Frontal cortex (tissue), 3 donors: ENCODE measurements at regions not wholly inside any gene's neighbourhood (a gene's known extent, or its start where the extent isn't known, plus 50 kb on each side); places are given as distances from the start of the nearest gene placed in this dataset.

Experiments
- DNase-seq, 2 donors: peaks; one replicate each; pipeline ENCODE4 v3.0.0; 2012; ENCODE audit warnings: low spot score in 2 of 2
- FAIRE-seq: peaks from 2 replicates; lab custom pipeline; 2012; peaks lifted over from hg19 to GRCh38; lab: Jason Lieb, UNC
- donor health status: control.
- donor health status: control.
- donor health status: control.

GRCh38 chr20:60446267-60447111 is 488.3 kb downstream of the CDH26 start:
- DNase-seq (no peak), FAIRE-seq (no peak)

DNA sequence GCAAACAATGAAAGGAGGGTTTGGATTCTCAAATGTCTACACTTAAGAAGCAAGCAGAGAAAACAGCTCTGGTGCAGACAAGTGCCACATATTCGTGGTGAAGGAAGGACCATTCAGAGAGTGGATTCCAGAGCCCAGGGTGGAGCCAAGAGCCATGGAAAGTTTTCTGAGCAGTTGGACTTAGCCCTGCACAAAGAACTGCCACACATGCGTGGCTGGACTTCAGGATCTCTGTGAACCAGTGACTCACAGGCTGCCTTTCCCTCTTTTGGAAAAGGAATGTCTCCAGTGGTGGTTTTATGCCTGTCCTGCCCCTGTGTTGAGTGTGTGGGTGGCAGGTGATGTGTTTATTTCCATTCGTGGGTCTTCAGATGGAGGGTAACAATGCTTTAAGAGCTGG is 489.5 kb downstream of the CDH26 start:
- no peak for FAIRE-seq

DNA sequence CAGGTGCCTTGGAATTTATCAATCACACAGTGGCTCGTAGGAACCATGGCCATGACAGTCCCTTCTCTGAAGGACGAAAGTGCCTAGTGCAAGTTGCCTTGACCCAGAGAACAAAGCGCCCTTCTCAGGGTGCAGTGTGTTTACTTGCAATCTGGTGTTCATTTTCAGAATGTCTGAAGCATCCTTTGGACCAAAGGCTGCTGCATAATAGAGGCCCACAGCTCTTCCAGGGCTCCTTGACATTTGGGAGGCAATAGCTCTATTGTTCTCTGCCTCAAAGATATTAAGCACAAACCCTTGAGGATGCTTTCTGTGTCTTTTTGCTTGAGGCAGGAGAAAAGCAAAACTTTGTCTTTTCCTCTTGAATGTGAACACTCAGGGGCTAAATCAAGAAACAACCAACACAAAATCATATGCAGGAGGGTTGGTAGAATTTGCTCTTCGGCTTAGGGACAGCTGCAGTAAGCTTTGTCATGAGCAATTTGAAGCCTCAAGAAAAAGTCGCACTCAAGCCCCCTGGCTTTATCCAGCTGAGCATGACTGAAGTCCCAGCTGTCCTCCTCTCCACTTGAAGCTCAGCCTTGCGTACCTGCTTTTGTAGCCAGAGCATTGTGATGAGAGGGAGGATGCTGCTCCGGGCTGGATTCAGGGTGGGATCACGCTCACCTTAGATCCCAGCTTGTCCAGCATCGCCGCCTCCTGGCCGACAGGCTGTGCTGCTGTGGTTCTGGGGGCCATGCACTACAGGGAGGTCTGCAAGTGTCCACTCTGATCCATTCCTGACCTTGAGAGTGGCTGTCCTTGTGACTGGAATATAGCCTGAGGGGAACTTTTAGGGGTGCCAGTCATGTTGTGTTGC is 495.4 kb downstream of the CDH26 start:
- DNase-seq, result no peak
- FAIRE-seq, result no peak

More for the DNA sequence above, 489.5 kb downstream of the CDH26 start:
- no peak for DNase-seq

DNA sequence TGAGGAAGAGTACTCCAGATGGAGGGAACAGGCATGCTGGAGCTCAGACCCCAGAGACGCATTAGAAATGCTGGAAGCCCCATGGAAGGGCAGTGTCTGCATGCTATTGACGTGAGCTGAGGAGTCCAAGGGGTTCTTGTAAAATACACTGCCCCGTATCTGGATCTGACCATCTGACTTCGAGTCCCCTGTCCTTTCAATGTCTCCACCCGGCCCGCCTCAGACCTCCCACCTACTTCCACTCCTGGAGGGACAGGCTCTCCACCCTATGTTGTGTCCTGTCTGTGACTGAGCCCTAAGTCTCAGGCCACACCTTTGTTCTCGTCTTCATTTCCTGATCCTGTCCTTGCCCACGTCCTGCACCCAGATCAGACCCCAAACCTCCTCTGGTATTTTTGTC is 496.3 kb downstream of the CDH26 start:
- DNase-seq (no peak), FAIRE-seq (no peak)

DNA sequence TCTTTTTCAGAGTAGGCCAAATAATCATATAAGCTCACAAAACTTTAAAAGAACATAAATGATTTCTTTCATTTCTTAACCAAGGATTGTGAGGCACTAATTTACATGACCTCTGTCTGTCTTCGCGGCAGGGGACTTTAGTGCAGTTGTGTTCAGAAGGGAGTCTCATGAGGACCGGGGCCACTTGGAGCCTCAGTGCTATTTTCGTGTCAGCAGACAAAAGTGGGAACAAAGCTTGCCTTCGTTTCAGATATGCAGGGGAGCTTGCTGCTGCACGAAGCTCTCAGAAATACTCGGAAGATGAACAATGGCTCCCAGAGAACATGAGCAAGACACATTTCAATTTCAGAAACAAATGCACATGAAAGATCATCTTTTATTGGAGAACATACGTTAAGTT is 497.0 kb downstream of the CDH26 start:
- FAIRE-seq (no peak), DNase-seq (no peak)

DNA sequence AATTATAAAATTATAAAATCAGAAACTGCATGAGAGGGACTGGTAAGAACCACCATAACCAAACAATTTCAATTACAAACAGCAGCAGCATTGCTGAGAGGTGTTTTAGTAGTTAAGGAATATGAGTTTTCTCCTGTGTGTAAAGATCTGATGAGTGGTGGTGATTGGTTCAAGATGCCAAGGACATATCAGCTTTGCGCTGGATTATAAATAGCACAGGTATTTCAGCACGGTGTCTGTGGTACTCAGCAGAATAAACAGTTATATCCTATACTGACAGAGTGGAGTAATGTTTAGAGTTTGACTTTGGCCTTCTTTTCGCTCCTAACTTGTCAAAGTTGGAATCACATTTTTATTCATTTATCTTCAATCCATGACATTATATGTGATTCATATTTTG is 501.0 kb downstream of the CDH26 start:
- no peak for DNase-seq
- FAIRE-seq, result no peak

DNA sequence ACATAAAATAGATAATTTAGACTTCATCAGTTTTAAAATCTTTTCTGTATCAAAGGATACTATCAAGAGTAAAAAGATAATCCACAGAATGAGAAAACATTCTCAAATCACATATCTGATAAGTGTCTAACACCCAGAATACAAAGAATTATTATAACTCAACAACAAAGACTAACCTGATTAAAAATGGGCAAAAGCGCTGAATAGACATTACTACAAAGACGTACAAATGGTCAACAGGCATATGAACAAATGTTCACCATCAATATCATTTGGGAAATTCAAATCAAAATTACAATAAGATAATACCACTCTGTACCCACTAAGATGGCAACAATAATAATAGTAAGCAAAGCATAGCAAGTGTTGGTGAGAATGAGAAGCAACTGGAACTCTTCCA is 503.8 kb downstream of the CDH26 start:
- DNase-seq, result no peak
- FAIRE-seq, result no peak

DNA sequence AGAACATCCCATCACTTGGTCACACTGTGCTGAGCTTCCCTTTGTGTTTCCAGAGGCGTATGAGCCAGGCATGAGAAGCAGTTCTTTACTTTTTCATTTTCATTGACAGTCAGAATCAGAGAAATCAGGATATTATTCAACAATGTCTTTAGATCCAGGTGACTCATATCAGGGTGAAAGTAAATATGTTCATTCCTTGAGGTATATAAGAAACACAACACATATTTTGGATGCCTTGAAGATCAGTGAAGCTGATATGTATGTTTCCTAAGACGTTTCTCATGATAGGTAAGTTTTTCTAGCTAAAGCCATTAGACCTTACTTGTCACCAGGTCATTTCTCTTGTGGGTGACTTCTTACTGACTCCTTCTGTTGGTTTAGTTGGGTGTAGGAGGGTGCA is 505.6 kb downstream of the CDH26 start:
- DNase-seq, result no peak
- no peak for FAIRE-seq

- no peak for DNase-seq
- FAIRE-seq, result no peak
Measured at GRCh38 chr20:60465439-60465838, 507.2 kb downstream of the CDH26 start.

- FAIRE-seq (no peak), DNase-seq (no peak)
Measured at GRCh38 chr20:60465993-60466686, 507.9 kb downstream of the CDH26 start.

DNA sequence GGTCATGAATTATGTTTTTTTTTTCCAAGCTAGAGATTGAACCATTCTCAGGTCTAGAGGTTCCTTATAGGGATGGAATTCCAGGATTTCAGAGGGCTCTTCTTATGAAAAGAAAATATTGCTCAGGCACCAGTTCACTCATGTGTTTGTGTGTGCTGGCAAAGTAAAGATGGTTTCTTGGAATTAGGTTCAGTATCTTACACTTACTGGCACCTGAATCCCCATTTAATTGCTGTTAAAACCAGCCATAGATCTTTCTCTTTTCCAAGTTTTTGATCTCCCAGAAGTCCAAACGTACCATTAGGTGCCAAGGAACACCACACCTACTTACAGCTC is 508.4 kb downstream of the CDH26 start:
- no peak for DNase-seq

GRCh38 chr20:60467078-60467477 is 508.9 kb downstream of the CDH26 start:
- no peak for FAIRE-seq
- DNase-seq, result no peak

More for the DNA sequence above, 508.4 kb downstream of the CDH26 start:
- FAIRE-seq, result no peak

GRCh38 chr20:60467771-60468170 is 509.5 kb downstream of the CDH26 start:
- DNase-seq, result no peak
- FAIRE-seq, result no peak

DNA sequence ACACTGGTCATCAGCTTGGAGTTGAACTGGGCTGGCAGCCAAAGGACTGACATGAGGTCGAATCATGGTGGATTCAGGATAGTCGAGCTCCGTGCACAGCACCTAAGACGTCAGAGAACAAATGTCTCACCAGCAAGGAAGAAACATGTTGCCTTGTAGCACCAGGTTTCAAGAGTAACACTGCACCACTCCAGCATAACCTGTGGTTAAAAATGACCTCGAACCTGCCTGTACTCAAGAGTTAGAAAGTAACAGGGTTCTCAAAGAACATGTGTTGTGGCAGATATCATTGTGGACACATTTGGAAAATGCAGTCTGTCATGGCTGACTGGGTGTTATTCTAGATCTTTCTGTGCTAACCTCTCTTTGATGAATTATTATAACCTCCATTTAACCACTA is 511.6 kb downstream of the CDH26 start:
- no peak for FAIRE-seq
- no peak for DNase-seq

GRCh38 chr20:60470366-60470765 is 512.1 kb downstream of the CDH26 start:
- FAIRE-seq (no peak), DNase-seq (no peak)

DNA sequence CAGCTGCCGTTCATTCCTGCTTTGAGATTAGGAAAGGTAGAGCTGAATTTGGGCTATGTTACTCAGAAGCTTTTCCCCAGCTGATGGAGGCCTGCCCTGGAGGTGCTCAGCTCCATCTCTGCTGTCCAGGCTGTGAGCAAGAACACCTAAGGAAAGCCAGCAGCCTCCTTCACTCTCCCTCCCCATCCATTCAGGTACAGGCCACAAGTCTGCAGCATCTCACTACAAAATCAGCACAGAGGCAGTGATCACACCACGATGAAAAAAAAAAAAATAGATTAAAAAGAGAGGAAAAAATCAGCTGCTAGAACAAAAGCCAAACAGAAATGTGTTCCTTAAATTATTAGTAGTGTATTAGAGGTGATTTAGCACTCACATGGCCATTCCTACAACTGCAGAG is 515.0 kb downstream of the CDH26 start:
- no peak for FAIRE-seq
- DNase-seq, result no peak

- FAIRE-seq (no peak), DNase-seq (no peak)
Measured at GRCh38 chr20:60474385-60474910, 516.2 kb downstream of the CDH26 start.

GRCh38 chr20:60476045-60476444 is 517.8 kb downstream of the CDH26 start:
- DNase-seq (no peak), FAIRE-seq (no peak)

DNA sequence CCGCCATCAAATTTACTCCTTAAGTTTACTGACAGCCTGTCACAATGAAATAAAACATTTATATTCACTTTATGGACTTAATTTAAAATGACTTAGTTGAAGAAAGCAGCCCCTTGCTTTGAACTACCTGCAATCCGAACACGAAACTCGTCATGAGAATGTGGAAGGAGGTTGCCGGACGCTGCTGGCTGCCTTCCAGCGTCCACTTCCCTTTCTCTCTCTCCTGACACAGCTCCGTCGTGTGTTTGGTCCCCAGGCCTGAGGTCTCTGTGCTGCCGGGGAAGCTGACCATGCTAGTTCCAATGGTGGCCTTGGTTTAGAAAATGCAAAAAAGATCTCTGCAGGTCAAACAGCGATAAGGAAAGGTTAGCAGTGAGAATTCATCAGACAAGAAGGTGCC is 519.7 kb downstream of the CDH26 start:
- FAIRE-seq (no peak), DNase-seq (no peak)

DNA sequence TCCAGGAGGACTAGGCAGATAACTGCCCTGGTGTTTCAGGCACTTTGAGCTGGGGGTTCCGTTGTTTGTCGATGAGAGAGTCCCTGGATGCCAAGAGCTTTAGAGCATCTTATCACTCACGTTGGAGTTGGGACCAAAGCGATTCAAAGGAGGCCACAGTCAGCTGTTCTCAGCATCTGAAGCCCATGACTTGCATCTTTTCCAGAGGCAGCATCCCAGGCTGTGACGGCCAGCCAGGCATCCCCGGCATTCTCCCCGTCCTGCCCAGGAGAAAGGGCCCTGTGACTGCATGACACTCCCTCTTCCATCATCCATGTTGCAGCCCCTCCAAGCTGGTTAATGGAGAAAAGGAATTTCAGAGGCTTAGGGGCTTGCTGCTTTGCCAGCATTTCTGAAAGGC is 520.3 kb downstream of the CDH26 start:
- DNase-seq (no peak), FAIRE-seq (no peak)
